CD14-positive monocyte (primary cell): ENCODE measurements at regions not wholly inside any gene's neighbourhood (a gene's known extent, or its start where the extent isn't known, plus 50 kb on each side); places are given as distances from the start of the nearest gene placed in this dataset.

Experiments
- DNase-seq, 3 donors: peaks; one replicate each; pipeline ENCODE4 v3.0.0-alpha.2; 2011 to 2022
- H2AFZ ChIP-seq: 2 replicates; pipeline ENCODE4 v1.6.0; 2012; ENCODE audit warnings: mild to moderate bottlenecking, low read depth, low read length, inconsistent platforms; ENCODE audit not compliant: insufficient read depth, poor library complexity, severe bottlenecking
- H3K27ac ChIP-seq, 2 donors: 1 replicate in 1 of 2; 2 replicates in 1 of 2; pipeline ENCODE4 v1.5.1; 2012 to 2013; ENCODE audit warnings: low read length in 2 of 2, control low read depth in 1 of 2, inconsistent platforms in 1 of 2, low read depth in 1 of 2, mild to moderate bottlenecking in 1 of 2
- H3K27me3 ChIP-seq, 2 donors: one replicate each; pipeline versions ENCODE4 v1.6.0 to v1.6.1; 2011 to 2013; ENCODE audit warnings: low read length in 2 of 2; ENCODE audit not compliant: control insufficient read depth in 2 of 2, insufficient read depth in 2 of 2
- H3K36me3 ChIP-seq, 2 donors: replicated peaks in 1 of 2; 1 replicate in 1 of 2; 2 replicates in 1 of 2; pipeline versions ENCODE4 v1.5.1 to v1.6.1; 2012 to 2013; ENCODE audit warnings: low read length in 2 of 2, control low read depth in 1 of 2, inconsistent platforms in 1 of 2, mild to moderate bottlenecking in 1 of 2; ENCODE audit not compliant: insufficient read depth in 2 of 2, control insufficient read depth in 1 of 2
- H3K4me1 ChIP-seq, 2 donors: 1 replicate in 1 of 2; 2 replicates in 1 of 2; pipeline versions ENCODE4 v1.5.1 to v1.6.1; 2012 to 2013; ENCODE audit warnings: low read length in 2 of 2, control low read depth in 1 of 2, inconsistent platforms in 1 of 2, mild to moderate bottlenecking in 1 of 2, moderate library complexity in 1 of 2; ENCODE audit not compliant: insufficient read depth in 2 of 2, control insufficient read depth in 1 of 2
- H3K4me2 ChIP-seq: replicated peaks from 2 replicates; pipeline ENCODE3; 2012; ENCODE audit warnings: low read length, moderate library complexity, mild to moderate bottlenecking; ENCODE audit not compliant: poor library complexity, severe bottlenecking; ENCODE audit errors: extremely low read depth
- H3K4me3 ChIP-seq, 3 experiments: fragments of 200-600 bp in 1 of 3; sonication (generic) in 1 of 3; replicated peaks in 1 of 3; 1 replicate in 2 of 3; 2 replicates in 1 of 3; pipeline ENCODE4 v1.5.1; 2011 to 2013; ENCODE audit warnings: low read length in 3 of 3, mild to moderate bottlenecking in 3 of 3, control low read depth in 2 of 3, low read depth in 2 of 3, inconsistent platforms in 1 of 3, moderate library complexity in 1 of 3
- H3K79me2 ChIP-seq: 2 replicates; pipeline ENCODE4 v1.6.0; 2012; ENCODE audit warnings: mild to moderate bottlenecking, control low read depth, inconsistent platforms, low read length, moderate library complexity; ENCODE audit not compliant: insufficient read depth
- H3K9ac ChIP-seq: 2 replicates; pipeline ENCODE4 v1.6.0; 2017; ENCODE audit warnings: low read length, mild to moderate bottlenecking; ENCODE audit not compliant: insufficient read depth, poor library complexity, severe bottlenecking
- H3K9me3 ChIP-seq, 2 donors: replicated peaks in 1 of 2; 1 replicate in 1 of 2; 2 replicates in 1 of 2; pipeline versions ENCODE4 v1.5.1 to v1.6.1; 2012 to 2013; ENCODE audit warnings: low read length in 2 of 2, control low read depth in 1 of 2; ENCODE audit not compliant: control insufficient read depth in 1 of 2, insufficient read depth in 1 of 2
- H4K20me1 ChIP-seq: 2 replicates; pipeline ENCODE4 v1.6.0; 2012; ENCODE audit warnings: mild to moderate bottlenecking, low read length, control low read depth, moderate library complexity; ENCODE audit not compliant: insufficient read depth
- H3K27ac Mint-ChIP-seq, 7 donors: one replicate each; pipeline ENCODE4 v1.8.0; 2020; ENCODE audit warnings: mild to moderate bottlenecking in 7 of 7, mixed read lengths in 7 of 7, moderate library complexity in 6 of 7, inconsistent platforms in 2 of 7
- H3K27me3 Mint-ChIP-seq, 3 donors: one replicate each; pipeline ENCODE4 v1.8.0; 2021 to 2022; ENCODE audit warnings: low read depth in 3 of 3, mild to moderate bottlenecking in 3 of 3, mixed read lengths in 3 of 3, moderate library complexity in 3 of 3, inconsistent platforms in 1 of 3
- H3K36me3 Mint-ChIP-seq, 2 donors: one replicate each; pipeline ENCODE4 v1.8.0; 2020; ENCODE audit warnings: mixed read lengths in 2 of 2, inconsistent platforms in 1 of 2, mild to moderate bottlenecking in 1 of 2
- H3K4me1 Mint-ChIP-seq: one replicate; pipeline ENCODE4 v1.8.0; 2020; ENCODE audit warnings: mild to moderate bottlenecking, mixed read lengths
- H3K4me3 Mint-ChIP-seq, 2 donors: one replicate each; pipeline ENCODE4 v1.8.0; 2020; ENCODE audit warnings: mild to moderate bottlenecking in 2 of 2, mixed read lengths in 2 of 2, moderate library complexity in 1 of 2
- H3K9me3 Mint-ChIP-seq, 7 donors: one replicate each; pipeline ENCODE4 v1.8.0; 2020 to 2022; ENCODE audit warnings: mixed read lengths in 7 of 7, mild to moderate bottlenecking in 6 of 7, moderate library complexity in 6 of 7, inconsistent platforms in 2 of 7
- WGBS: methylation state at CpG from one replicate; pipeline ENCODE4 v1.1.5; 2013; ENCODE audit warnings: missing lambda C conversion rate; ENCODE audit not compliant: insufficient coverage; 5-methylcytosine and 5-hydroxymethylcytosine counted together
- intact Hi-C, 2 donors: fragments of 100-400 bp; cut with micrococcal nuclease; formaldehyde crosslinking; loops; one replicate each; pipeline versions ENCODE4 v1.15.0 to v1.15.1; 2023
- TF ChIP-seq, protein P1 (sequence below): fragments of 200-600 bp; IDR thresholded peaks from one replicate; pipeline ENCODE4 v1.8.0; 2022; ENCODE audit warnings: antibody characterized with exemption, mild to moderate bottlenecking

DNA sequence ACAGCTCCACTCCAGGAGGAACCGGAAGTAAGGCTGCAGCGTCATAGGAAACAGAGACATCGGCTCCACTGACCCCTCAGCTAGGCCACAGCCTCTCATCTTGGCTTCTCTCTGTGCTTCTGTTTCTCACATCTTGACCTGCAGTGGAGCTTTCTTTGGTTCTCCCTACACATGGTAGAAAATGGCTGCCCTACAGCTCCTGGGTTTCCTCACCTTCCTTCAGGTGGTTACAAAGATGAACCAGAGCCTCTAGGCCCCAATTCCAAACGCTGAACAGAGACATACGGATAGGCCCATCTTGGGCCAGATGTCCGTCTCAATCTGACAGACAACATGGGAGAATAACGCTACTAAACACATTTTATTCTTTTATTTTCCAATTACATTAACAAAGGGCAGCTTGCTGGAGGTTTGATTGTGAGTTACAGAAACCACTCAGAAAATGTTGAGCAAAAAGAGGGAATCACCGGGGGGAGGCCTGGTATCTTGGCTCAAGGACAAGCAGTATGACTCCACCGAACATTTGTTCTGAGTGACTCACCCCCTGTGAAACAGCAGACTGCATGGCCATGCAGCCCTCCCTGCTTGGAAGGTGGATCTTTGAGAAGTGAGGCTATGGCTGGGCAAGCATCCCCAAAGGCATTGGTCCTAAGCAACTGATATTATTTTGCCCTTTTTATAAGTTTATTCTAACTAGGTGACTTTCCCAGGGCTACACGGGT is 303.5 kb downstream of the CDCA7 start:
- intact Hi-C loops: no loop called here
- WGBS: 92% methylated on average over 5 of the region's 10 CpGs
- no peak overlapping the region for H2AFZ ChIP-seq

DNA sequence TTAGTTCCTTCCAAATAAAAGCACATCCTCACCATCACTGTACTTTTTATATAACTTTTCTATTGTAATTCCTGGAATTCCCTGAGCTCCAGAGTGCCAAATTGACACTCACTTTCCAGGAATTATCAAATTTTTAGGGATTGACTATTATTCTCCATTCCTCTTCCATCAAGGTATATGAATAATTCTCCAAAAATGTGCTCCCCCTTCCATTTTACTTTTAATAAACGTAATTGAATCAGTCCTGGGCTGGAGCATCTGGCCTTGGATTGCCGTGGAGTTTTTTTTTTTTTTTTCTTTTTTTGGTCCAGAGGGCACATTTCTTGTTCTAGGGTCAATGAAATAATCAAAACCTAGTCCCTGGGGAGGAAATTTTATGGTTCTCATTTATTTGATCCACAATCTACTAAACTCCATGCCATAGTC is 304.3 kb downstream of the CDCA7 start:
- Histone ChIP-seq H4K20me1 (no peaks in the 10 kb centered on the region), H2AFZ (no peak overlapping the region), H3K4me2 (no peak overlapping the region), H3K4me3 (no peak overlapping the region), H3K79me2 (no peaks in the 10 kb centered on the region), H3K9ac (no peak overlapping the region), H3K4me1 (no peaks in the 10 kb centered on the region), H3K27me3 (peaks cover 0 to 5% of the 10 kb centered on the region in 2 donors), H3K9me3 (no peaks in the 10 kb centered on the region), H3K36me3 (no peaks in the 10 kb centered on the region), H3K27ac (no peak overlapping the region)
- DNase-seq: no peak
- Mint-ChIP-seq H3K27ac (no peak overlapping the region), H3K27me3 (peaks cover 6 to 25% (median 12%) of the 10 kb centered on the region in 3 donors), H3K4me3 (no peak overlapping the region), H3K36me3 (no peaks in the 10 kb centered on the region), H3K9me3 (peaks cover 0 to 3% (median 0%) of the 10 kb centered on the region in 7 donors), H3K4me1 (no peaks in the 10 kb centered on the region)
- no CpG with 5 or more reads among the region's 2 CpGs for WGBS
- intact Hi-C loops: no loop called here
- TF ChIP-seq, protein P1, sequence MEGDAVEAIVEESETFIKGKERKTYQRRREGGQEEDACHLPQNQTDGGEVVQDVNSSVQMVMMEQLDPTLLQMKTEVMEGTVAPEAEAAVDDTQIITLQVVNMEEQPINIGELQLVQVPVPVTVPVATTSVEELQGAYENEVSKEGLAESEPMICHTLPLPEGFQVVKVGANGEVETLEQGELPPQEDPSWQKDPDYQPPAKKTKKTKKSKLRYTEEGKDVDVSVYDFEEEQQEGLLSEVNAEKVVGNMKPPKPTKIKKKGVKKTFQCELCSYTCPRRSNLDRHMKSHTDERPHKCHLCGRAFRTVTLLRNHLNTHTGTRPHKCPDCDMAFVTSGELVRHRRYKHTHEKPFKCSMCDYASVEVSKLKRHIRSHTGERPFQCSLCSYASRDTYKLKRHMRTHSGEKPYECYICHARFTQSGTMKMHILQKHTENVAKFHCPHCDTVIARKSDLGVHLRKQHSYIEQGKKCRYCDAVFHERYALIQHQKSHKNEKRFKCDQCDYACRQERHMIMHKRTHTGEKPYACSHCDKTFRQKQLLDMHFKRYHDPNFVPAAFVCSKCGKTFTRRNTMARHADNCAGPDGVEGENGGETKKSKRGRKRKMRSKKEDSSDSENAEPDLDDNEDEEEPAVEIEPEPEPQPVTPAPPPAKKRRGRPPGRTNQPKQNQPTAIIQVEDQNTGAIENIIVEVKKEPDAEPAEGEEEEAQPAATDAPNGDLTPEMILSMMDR: no peak

More for the DNA sequence above, 303.5 kb downstream of the CDCA7 start:
- DNase-seq: no peak
- H3K9me3 ChIP-seq: no peaks in the 10 kb centered on the region
- no peaks in the 10 kb centered on the region for H3K4me1 ChIP-seq
- Mint-ChIP-seq H3K4me3 (no peak overlapping the region), H3K9me3 (peaks cover 0 to 3% (median 0%) of the 10 kb centered on the region in 7 donors), H3K27ac (peak overlapping the region in 1 of 7 donors; percentile 23), H3K27me3 (peaks cover 4 to 20% (median 10%) of the 10 kb centered on the region in 3 donors), H3K36me3 (no peaks in the 10 kb centered on the region), H3K4me1 (no peaks in the 10 kb centered on the region)
- TF ChIP-seq, protein P1: no peak
- no peak overlapping the region for H3K9ac ChIP-seq
- H3K4me3 ChIP-seq: no peak overlapping the region
- peaks cover 0 to 5% of the 10 kb centered on the region in 2 donors for H3K27me3 ChIP-seq
- H3K79me2 ChIP-seq: no peaks in the 10 kb centered on the region
- H4K20me1 ChIP-seq: no peaks in the 10 kb centered on the region
- no peak overlapping the region for H3K4me2 ChIP-seq
- H3K36me3 ChIP-seq: no peaks in the 10 kb centered on the region
- no peak overlapping the region for H3K27ac ChIP-seq
